ENCODE measurements at regions not wholly inside any gene's neighbourhood (a gene's known extent, or its start where the extent isn't known, plus 50 kb on each side); places are given as distances from the start of the nearest gene placed in this dataset.

- CTCF ChIA-PET = no interaction called here
- H3K9me3 ChIP-seq (ENCODE audit: control insufficient read depth in 1 of 2, insufficient read depth in 1 of 2, low read length in 2 of 2) = peaks cover 0 to 8% of the 10 kb centered on the region in 2 experiments
- ATAC-seq (ENCODE audit: poor library complexity) (no peak), DNase-seq (no peak)
- no peak overlapping the region for H3K27ac ChIP-seq (ENCODE audit: low read depth in 1 of 2, low read length in 2 of 2)
- no peak overlapping the region for H3K4me3 Mint-ChIP-seq
- intact Hi-C loops (cut with DNase I, micrococcal nuclease) = no loop called here
- no peaks in the 10 kb centered on the region for H3K27me3 ChIP-seq (ENCODE audit: control insufficient read depth in 1 of 2, insufficient read depth in 2 of 2, low read length in 2 of 2)
- peaks cover 10% of the 10 kb centered on the region for H3K9me3 Mint-ChIP-seq
- H3K36me3 ChIP-seq (ENCODE audit: insufficient read depth, low read length) = no peaks in the 10 kb centered on the region
- POLR2A ChIA-PET = no interaction called here
- TF ChIP-seq, protein P1, sequence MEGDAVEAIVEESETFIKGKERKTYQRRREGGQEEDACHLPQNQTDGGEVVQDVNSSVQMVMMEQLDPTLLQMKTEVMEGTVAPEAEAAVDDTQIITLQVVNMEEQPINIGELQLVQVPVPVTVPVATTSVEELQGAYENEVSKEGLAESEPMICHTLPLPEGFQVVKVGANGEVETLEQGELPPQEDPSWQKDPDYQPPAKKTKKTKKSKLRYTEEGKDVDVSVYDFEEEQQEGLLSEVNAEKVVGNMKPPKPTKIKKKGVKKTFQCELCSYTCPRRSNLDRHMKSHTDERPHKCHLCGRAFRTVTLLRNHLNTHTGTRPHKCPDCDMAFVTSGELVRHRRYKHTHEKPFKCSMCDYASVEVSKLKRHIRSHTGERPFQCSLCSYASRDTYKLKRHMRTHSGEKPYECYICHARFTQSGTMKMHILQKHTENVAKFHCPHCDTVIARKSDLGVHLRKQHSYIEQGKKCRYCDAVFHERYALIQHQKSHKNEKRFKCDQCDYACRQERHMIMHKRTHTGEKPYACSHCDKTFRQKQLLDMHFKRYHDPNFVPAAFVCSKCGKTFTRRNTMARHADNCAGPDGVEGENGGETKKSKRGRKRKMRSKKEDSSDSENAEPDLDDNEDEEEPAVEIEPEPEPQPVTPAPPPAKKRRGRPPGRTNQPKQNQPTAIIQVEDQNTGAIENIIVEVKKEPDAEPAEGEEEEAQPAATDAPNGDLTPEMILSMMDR (IDR thresholded peaks at IDR 0.05) = no peak
- H3K4me1 ChIP-seq (ENCODE audit: insufficient read depth, low read length) = no peaks in the 10 kb centered on the region
- no peak overlapping the region for H3K27ac Mint-ChIP-seq
- H3K4me3 ChIP-seq (ENCODE audit: low read length) = no peak overlapping the region
- no peaks in the 10 kb centered on the region for H3K4me1 Mint-ChIP-seq (ENCODE audit: low read depth)
- no peaks in the 10 kb centered on the region for H3K36me3 Mint-ChIP-seq (ENCODE audit: low read depth)
- H3K27me3 Mint-ChIP-seq = peaks cover 1% of the 10 kb centered on the region
These were observed 721.9 kb upstream of the ACVR2A start for GRCh38 chr2:147122944-147123343.

DNA sequence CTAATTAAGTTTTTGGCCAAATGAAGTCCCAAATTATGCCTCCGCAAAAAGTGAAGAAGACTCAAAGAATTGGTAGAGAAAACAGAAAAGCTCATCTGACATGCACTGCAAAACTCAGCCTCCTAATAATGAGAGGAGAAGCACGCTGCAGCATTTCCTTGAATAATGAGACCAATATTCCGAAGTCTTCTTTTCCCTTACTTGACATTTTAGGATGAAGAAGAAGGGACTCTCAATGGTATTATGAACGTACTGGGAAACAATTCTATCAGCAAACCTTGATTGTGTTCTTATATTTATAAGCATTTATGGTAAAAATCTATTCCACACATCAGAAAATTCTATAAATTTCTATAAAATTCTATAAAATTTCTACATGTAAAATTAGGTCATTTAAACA lies 733.9 kb upstream of the ACVR2A start:
- no peaks in the 10 kb centered on the region for H3K36me3 ChIP-seq (ENCODE audit: insufficient read depth, low read length)
- H3K4me1 ChIP-seq (ENCODE audit: insufficient read depth, low read length) = no peaks in the 10 kb centered on the region
- H3K9me3 ChIP-seq (ENCODE audit: control insufficient read depth in 1 of 2, insufficient read depth in 1 of 2, low read length in 2 of 2) = no peaks in the 10 kb centered on the region
- Mint-ChIP-seq H3K27ac (no peak overlapping the region), H3K9me3 (no peaks in the 10 kb centered on the region), H3K36me3 (ENCODE audit: low read depth) (no peaks in the 10 kb centered on the region), H3K4me3 (no peak overlapping the region), H3K27me3 (no peaks in the 10 kb centered on the region), H3K4me1 (ENCODE audit: low read depth) (no peaks in the 10 kb centered on the region)
- ChIA-PET POLR2A (no interaction called here), CTCF (no interaction called here)
- H3K4me3 ChIP-seq (ENCODE audit: low read length) = no peak overlapping the region
- intact Hi-C loops (cut with DNase I, micrococcal nuclease) = no loop called here
- TF ChIP-seq, protein P1 (IDR thresholded peaks at IDR 0.05) = no peak
- H3K27ac ChIP-seq (ENCODE audit: low read depth in 1 of 2, low read length in 2 of 2) = no peak overlapping the region
- ATAC-seq (ENCODE audit: poor library complexity) (no peak), DNase-seq (no peak)
- H3K27me3 ChIP-seq (ENCODE audit: control insufficient read depth in 1 of 2, insufficient read depth in 2 of 2, low read length in 2 of 2) = no peaks in the 10 kb centered on the region

DNA sequence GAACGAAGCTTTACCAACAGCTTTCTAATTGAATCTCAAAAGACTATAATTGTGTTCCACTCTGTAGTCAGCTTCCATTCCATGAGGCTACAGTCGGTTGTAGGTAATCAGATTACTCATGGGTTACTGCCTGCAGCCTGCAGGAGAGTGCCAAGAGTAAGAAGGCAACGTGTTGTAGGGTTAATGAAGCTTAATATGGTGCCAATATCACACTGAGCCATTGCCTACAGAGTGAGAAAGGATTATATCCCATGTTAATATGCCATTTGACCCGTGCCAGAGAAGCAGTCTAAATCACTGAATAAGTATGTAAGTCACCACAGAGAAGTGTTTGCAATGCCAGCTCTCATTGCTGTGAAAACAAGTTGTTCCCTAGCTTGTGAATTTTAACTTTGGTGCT lies 734.5 kb upstream of the ACVR2A start:
- H3K27me3 Mint-ChIP-seq = no peaks in the 10 kb centered on the region
- no peak for ATAC-seq (ENCODE audit: poor library complexity)
- Histone ChIP-seq H3K4me3 (ENCODE audit: low read length) (no peak overlapping the region), H3K27me3 (ENCODE audit: control insufficient read depth in 1 of 2, insufficient read depth in 2 of 2, low read length in 2 of 2) (no peaks in the 10 kb centered on the region), H3K9me3 (ENCODE audit: control insufficient read depth in 1 of 2, insufficient read depth in 1 of 2, low read length in 2 of 2) (no peaks in the 10 kb centered on the region), H3K27ac (ENCODE audit: low read depth in 1 of 2, low read length in 2 of 2) (no peak overlapping the region), H3K4me1 (ENCODE audit: insufficient read depth, low read length) (no peaks in the 10 kb centered on the region), H3K36me3 (ENCODE audit: insufficient read depth, low read length) (no peaks in the 10 kb centered on the region)
- intact Hi-C loops (cut with DNase I, micrococcal nuclease) = no loop called here
- H3K36me3 Mint-ChIP-seq (ENCODE audit: low read depth) = no peaks in the 10 kb centered on the region
- no peak overlapping the region for H3K4me3 Mint-ChIP-seq
- no peaks in the 10 kb centered on the region for H3K4me1 Mint-ChIP-seq (ENCODE audit: low read depth)
- H3K9me3 Mint-ChIP-seq = no peaks in the 10 kb centered on the region
- ChIA-PET CTCF (no interaction called here), POLR2A (no interaction called here)
- H3K27ac Mint-ChIP-seq = no peak overlapping the region
- TF ChIP-seq, protein P1 (IDR thresholded peaks at IDR 0.05) = no peak
- DNase-seq = no peak
